NCI-H345 treated with DMSO at 0.1 percent for 48 hours (cell line): ENCODE measurements at regions not wholly inside any gene's neighbourhood (a gene's known extent, or its start where the extent isn't known, plus 50 kb on each side); places are given as distances from the start of the nearest gene placed in this dataset.
"Not testable (repeated sequence)": the region's sequence is repeated elsewhere in the genome, so short reads cannot be mapped to it uniquely, and the experiment has no call there.

Experiments
- DNase-seq: peaks from one replicate; lab custom pipeline; 2025; ENCODE audit not compliant: unreplicated experiment; lab: John Stamatoyannopoulos, UW

- no peak for DNase-seq
These were observed 97.6 kb downstream of the NFKBIZ start for GRCh38 chr3:101946906-101947305.

GRCh38 chr3:101950510-101950909, 101.2 kb downstream of the NFKBIZ start:
- DNase-seq: no peak

- DNase-seq: no peak
These were observed 101.8 kb downstream of the NFKBIZ start for GRCh38 chr3:101950985-101951733.

- no peak for DNase-seq
These were observed 105.0 kb downstream of the NFKBIZ start for GRCh38 chr3:101954361-101954760.

- DNase-seq: no peak
These were observed 105.6 kb downstream of the NFKBIZ start for GRCh38 chr3:101954936-101955335.

GRCh38 chr3:101962055-101962454, 112.7 kb downstream of the NFKBIZ start:
- no peak for DNase-seq

GRCh38 chr3:101963902-101964362, 114.6 kb downstream of the NFKBIZ start:
- DNase-seq: no peak

- DNase-seq: no peak
These were observed 115.5 kb downstream of the NFKBIZ start for GRCh38 chr3:101964861-101965260.

GRCh38 chr3:101966226-101966625, 116.9 kb downstream of the NFKBIZ start:
- no peak for DNase-seq

- no peak for DNase-seq
These were observed 120.9 kb downstream of the NFKBIZ start for GRCh38 chr3:101970212-101970611.

- no peak for DNase-seq
These were observed 121.6 kb downstream of the NFKBIZ start for GRCh38 chr3:101970905-101971304.

GRCh38 chr3:101972430-101973162, 123.3 kb downstream of the NFKBIZ start:
- DNase-seq: no peak

- no peak for DNase-seq
These were observed 123.8 kb downstream of the NFKBIZ start for GRCh38 chr3:101973163-101973505.

GRCh38 chr3:101975415-101975814, 126.1 kb downstream of the NFKBIZ start:
- not testable (repeated sequence) for DNase-seq

GRCh38 chr3:101976473-101976872, 127.2 kb downstream of the NFKBIZ start:
- DNase-seq: no peak

- no peak for DNase-seq
These were observed 129.0 kb downstream of the NFKBIZ start for GRCh38 chr3:101978348-101978747.

GRCh38 chr3:101979033-101979432, 129.7 kb downstream of the NFKBIZ start:
- no peak for DNase-seq

- no peak for DNase-seq
These were observed 135.0 kb downstream of the NFKBIZ start for GRCh38 chr3:101984356-101984755.

- no peak for DNase-seq
These were observed 139.3 kb downstream of the NFKBIZ start for GRCh38 chr3:101988596-101988995.

- DNase-seq: no peak
These were observed 140.4 kb downstream of the NFKBIZ start for GRCh38 chr3:101989578-101990200.

- DNase-seq: no peak
These were observed 143.5 kb downstream of the NFKBIZ start for GRCh38 chr3:101992863-101993262.

GRCh38 chr3:101994386-101994785, 145.1 kb downstream of the NFKBIZ start:
- DNase-seq: no peak
